DMS114 treated with DMSO at 0.1 percent for 48 hours (cell line): ENCODE measurements at regions not wholly inside any gene's neighbourhood (a gene's known extent, or its start where the extent isn't known, plus 50 kb on each side); places are given as distances from the start of the nearest gene placed in this dataset.

ENCODE experiments used
- DNase-seq: peaks from one replicate; lab custom pipeline; 2025; ENCODE audit not compliant: unreplicated experiment; lab: John Stamatoyannopoulos, UW

DNA sequence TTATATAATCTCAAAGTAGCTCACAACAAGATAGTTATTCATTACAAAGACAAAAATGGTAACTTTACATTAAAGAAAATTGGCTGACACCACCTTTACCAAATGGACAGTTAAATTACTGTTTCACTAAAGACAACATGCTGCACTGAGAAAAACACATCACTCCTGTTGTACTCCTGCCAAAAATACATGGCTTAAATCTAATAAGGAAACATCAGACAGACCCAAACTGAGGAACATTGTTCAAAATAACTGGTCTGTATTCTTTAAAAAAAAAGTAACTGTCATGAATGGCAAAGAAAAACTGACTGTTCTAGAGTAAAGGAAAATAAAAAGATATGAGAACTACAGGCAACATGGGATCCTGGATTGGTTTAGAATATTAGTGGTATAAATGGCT lies 151.3 kb upstream of the DCN start:
- no peak for DNase-seq

DNA sequence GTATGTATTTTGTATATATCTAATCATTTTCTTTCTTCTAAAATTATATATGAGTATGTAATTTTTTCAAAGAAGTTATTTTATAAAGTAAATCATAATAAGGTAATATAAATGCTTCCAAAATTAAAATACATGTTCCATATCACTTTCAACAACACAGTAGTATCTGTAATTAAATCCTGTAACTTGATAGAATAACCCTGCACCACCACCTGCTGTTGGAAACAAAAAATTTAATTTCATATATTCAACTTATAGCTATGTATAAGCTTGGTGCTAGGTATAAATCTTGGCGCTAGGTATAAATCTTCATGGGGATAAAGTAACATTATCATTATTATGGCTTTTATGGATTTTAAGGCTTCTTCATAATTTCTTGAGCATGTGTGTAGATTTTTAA lies 149.7 kb upstream of the DCN start:
- DNase-seq: no peak

DNA sequence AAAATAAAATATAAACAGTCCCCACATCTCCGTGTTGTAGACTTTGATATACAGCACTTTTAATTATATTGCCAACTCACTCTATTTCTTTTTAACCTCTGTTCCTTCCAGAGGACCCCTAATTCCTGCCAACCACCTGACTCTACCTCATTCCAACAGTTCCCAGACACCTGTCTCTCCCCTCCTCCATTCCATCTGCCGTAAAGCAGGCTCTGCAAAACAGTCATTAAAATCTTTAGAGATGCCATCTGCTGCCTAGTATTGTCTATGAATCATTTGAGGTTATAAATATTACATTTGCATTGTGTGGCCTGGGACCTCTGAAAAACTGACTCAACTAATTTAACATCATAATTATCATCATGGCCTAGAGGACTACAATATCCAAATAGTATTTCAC lies 148.8 kb upstream of the DCN start:
- DNase-seq: no peak

DNA sequence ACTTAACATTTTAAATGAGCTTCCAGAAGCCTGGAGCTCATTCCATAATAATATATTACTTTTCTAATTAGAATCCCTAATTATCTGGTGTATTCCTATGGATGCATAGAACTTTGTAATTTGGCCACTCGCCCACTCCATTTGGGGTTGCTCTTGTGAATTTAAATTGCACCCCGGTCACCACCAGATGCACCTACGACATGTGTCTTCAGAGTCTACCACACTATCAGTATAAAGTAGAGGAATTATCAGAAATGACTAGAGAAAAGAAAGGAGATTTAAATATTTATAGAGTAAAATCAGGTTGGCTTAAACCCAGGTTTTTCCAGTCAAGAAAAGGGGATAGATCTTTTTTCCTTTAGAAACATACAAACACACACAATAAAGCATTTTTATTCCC lies 145.8 kb upstream of the DCN start:
- no peak for DNase-seq

DNA sequence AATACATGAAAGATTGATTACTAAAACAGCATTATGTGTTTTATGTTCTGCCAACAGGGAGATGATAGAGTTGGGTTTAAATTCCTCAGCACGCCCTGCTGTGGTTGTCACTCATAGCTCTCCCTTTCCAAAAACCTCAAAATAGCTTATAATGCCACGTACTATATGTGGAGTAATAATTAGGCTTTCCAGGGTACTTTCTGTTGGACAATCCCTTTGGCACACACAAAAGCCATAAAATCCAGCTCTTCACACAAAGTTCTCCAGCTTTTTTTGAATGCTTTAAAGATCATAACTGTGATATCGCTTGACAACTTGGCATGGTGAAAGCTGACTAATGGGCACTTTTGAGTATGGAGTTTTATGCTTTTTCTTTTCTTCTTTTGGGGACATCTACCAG lies 145.3 kb upstream of the DCN start:
- DNase-seq: peak; percentile 63

DNA sequence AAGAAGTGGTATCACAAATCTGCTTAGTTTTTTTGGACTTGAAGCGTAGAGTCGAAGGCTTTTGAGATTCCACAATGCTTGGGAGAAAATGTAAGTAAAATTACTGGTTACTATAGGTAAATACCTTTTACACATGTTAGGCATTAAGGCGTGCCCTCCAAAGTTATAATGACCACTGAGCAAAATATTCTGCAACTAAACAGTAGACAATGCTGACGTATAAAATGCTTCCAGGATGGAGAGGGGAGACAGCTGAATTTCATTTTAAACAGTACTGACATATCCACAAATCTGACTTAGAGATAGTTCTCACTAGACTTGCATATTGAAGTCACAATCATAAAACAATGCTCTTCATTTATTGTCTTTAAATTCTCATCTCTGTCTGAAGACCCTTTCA lies 144.5 kb upstream of the DCN start:
- no peak for DNase-seq

DNA sequence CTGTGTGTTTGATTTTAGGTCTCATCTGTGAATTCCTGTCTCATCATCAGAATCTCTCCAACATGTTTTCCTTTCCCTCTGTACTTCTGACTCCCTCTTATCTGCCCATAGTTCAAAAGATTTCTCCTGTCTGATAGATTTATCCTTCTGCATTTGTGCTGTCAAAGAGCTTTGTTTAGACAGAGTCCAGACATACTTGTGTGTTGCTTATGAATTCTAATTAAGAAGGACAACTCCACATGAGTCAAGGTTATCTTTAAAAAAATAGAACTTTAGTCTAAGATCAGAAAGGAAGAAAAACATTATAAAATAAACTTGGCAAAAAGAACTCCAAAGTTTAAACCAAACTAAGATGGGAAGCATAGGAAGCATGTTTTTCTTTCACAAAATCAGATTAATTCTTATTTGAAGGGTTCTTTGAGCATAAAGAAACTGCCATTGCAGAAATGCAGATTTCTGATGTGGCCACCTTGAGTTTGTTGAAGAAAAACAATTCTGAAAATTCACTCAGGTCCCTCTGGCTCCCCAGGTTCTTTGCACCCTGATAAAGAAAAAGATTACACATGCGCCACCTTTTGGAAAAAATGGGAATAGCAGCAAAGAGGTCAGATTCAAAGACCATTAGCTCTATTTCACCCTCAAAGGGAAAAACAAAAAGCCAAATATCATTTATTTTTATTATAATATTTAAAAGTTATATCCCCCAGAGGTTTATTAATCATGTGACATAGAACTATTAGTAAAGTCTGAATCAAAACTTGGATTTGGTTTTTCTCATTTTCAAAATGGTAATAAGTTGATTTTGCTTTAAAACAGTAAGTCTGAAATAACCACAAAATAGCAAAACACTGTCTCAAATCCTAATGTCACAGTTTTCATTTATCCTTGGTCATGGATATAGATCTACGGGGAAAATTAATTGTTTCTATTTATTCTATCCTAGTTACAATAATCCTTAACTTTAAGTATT lies 143.7 kb upstream of the DCN start:
- peak; percentile 68 for DNase-seq

DNA sequence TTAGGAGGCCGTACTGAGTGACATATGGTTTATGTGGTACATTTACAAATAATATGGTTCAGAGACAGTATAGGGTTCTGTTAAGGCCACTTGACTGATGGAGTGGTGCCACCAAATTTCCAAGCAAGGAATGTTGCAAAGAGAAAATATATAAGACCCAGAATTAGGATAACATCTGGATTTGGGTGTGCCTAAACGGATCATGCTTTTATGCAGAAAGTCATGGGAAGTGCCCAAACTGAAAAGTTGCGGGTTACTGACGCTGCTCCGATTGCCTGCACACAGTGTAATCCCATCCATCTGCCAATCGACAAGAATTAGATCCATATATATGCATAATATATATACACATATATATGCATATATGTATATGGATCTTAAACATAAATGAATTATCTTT lies 138.4 kb upstream of the DCN start:
- DNase-seq: no peak

DNA sequence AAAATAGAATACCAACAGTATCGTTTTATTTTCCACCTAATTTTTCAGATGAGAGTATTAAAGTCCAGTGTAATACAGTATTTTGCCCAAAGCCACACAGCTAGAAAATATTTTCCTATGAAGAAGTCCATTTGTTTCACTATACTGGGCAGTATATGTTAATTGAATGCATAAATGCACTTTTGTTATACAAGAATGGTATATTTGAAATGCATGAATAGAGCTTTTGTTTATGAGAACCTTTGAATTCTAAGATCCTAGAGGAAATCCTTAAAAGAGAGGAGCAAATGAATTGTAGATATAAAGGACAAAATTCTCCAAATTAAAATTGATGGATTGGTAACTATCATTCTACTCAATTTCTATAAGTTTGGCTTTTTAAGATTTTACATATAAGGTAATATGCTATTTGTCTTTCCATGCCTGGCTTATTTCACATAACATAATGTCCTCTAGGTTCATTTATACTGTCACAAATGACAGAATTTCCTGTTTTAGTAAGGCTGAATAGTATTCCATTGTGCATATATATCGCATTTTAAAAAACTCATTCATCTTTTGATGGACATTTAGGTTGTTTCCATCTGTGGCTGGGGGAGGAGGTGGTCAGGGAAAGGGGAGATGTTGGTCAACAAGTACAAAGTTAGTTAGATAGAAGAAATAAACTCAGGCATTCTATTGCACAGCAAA lies 136.6 kb upstream of the DCN start:
- no peak for DNase-seq

DNA sequence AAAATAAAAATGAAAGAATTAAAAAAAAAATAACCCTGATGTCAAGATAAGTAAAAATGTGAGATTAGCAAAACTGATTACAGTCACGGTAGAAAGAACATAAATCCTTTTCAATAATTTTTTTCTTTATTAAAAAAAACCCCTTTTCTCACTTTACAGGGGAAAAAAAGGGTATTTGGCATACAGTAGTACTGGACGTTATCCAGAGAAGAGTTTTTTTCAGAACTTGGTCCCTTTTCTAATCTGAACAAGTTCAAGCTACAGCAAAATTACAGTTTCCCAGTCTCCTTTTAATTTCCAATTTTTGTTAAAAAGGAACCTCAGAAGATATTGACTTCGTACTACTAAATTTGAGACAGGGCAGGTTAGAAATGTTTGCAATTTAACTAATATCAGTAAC lies 134.7 kb upstream of the DCN start:
- no peak for DNase-seq

DNA sequence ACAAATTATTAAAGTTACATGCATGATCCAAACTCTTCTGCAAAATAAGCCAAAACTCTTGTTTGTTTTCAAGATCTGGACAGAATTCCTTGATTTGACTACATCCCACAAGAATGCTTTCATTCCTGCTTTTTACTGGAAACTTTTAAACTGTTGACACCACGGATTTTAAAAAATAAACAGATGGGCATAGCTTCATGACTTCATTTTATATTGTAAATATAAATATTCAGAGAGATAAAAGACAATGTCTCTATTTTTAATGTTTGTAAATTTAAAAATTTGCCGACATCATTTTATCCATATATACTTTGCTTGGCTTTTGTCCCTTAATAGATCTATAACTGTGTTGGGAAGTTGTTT lies 134.3 kb upstream of the DCN start:
- DNase-seq: peak; percentile 55

DNA sequence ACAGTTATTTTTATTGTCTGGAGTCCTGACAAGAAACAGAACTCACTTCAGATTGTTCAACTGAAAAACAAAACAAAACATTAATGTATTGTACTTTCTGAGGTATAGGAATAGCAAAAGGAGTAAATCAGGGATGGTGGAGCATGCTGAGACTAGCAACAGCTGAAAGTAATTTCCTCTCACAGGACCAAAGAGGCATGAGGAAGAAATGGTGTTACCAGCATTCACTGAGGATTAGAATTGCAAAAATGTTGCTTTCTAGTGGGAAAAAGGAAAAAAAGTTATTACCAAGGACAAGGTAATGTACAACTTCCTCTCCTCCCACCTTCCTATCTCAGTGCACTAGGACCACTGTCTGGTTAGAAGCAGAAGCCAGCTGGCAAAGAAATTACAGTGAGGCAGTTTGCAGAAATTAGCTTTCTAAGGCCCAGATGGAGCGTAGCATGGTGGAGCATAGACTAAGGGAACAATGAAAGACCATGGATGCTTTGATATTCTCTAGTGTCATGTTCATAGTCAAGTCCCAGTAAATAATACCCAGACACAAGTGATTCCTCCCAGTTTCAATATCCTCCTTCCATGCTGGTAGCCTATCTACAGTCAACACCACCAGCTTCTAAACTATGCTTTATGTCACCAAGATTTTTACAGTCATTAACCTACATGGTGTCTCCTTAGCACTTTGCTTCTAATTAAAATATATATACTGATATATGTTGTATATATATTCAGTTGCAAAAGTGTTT lies 133.7 kb upstream of the DCN start:
- DNase-seq: peak; percentile 55

DNA sequence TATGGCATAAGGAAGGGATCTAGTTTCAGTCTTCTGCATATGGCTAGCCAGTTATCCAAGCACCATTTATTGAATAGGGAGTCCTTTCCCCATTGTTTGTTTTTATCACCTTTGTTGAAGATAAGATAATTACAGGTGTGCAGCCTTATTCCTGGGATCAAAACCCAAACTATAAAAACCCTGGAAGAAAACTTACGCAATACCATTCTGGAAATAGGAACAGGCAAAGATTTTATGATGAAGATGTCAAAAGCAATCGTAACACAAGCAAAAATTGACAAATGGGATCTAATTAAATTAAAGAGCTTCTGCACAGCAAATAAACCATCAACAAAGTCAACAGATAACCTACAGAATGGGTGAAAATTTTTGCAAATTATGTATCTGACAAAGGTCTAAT lies 128.5 kb upstream of the DCN start:
- no peak for DNase-seq

DNA sequence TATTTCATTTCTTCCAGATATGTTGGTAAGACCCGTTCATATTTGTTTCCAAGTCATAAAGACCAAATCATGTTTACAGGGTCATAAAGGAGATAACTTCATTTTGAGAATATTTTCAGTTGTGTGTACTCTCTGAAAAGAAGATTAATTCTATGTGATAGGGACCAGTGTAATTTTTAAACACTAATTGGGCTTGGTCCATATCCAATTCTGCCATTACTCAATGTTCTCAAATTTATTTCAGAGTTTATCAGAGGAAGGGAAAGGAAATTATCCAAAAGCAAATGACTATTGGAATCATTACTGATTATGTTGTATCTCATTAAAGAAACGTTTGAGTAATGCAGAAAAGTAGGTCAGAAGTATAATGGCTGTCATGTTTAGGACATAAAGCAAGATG lies 126.8 kb upstream of the DCN start:
- DNase-seq: no peak

DNA sequence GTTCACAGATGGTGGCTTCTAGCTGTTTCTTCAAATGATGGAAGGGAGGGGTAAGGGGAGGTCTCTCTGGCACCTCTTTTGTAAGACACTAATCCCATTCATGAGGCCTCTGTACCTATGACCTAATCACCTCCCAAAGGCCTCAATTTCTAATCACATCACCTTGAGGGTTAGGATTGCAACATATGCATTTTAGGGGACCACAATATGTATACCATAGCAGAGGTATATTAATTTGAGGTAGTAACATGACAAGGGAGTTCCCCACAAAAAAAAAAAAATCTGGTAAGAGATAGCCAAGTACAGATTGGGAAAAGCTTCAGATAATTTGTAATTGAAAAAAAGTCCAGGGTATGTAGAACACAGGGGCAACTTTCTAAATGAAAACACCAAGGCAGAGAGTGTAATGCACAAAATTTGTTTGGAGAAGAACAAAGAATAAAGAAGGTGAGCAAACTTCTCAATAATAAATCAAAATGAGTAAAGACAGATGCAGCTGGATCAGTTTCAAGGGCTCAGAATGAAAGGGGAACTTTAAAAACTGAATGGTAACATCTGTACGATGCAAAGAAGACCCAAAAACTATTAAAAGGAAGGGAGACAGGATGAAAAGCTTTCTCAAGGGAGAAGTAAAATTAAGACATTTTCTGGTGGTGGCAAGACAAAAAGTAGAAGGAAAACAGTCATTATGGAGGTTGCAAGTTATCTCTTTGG lies 125.5 kb upstream of the DCN start:
- DNase-seq: no peak

DNA sequence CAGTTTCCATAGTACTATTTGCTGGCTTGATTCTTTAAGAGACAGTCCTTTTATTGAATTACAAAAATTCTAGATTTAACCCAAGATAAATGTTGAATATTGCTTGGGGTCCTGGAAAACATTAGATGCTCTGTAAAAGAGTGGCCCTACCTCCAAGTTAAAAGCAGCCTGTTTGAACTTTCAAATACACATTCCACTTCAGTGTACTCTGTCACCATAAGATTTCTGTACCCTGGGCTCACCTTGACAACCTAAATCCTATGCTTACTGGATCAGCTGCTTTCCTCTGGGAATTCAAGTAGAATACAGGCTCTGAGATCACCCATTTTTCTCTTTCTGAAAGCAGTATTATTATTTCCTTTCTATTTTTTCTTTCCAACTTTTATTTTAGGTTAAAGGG lies 107.7 kb upstream of the DCN start:
- peak; percentile 53 for DNase-seq

DNA sequence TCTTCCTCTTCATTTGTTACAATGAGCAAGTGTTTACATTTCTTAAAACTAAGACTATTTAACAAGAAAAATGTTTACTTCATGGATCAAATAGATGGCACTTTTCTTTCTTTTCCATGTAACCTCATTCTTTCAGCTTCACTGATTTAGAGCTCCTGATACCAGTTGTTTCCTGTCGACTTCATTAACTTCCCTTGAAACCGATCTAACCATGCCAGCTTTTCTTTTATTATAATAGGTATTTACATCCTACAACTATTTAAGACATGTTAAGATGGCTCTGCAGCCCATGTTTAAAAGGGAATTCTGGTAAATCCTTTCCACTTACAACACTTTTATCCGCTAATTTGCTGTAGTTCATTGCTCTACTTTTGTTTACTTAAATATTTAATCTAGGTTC lies 107.3 kb upstream of the DCN start:
- peak; percentile 64 for DNase-seq

DNA sequence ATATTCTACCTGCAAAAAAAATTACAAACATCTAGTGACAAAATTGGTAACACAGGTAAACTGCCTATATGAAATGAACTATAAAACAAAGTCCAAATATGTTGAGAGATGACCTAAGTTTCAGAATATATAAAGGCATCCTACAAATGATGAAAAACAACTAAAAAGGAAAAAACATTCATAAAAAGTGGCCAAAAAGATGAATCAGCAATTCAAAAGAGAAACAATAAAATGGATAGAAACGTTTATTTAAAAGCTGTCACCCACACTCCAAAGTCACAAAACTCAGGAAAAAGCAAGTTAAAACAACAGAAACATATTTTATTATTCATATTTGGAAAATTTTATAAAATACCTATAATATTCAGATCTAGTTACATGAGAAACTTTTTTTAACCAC lies 106.5 kb upstream of the DCN start:
- no peak for DNase-seq

DNA sequence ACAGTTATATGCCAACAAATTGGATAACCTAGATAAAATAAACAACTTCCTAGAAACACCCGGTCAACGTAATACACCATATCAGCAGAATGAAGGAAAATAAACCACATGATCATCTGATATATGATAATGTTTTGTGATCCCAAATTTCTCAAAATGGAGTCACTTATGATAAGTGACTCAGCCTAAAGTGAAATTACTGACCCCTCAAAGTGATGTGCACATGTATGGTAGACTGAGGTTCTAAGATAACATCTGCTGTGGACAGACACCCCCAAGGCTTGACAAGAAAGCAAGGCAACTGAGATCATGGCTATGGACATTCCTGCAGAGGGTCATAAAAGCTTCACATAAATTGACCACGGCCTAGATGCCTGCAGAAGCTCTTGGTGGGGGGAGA lies 105.1 kb upstream of the DCN start:
- peak; percentile 65 for DNase-seq

DNA sequence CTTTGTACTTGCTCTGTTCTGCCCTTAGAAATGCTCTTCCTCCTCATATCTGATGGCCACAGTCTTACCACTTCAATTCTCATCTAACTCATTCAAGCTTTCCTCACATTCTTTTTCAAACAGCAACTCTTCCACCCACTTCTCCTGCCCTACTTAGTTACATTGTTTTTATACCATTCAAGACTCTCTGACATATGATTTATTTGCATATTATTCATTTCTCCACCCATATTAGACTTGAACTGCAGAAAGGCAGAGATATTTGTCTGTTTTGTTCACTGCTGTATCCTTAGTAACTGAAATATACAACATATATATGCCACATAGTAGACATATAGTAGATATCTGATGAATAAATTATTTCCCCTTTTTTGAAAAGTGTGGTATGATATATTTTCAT lies 95.5 kb upstream of the DCN start:
- DNase-seq: peak; percentile 34

DNA sequence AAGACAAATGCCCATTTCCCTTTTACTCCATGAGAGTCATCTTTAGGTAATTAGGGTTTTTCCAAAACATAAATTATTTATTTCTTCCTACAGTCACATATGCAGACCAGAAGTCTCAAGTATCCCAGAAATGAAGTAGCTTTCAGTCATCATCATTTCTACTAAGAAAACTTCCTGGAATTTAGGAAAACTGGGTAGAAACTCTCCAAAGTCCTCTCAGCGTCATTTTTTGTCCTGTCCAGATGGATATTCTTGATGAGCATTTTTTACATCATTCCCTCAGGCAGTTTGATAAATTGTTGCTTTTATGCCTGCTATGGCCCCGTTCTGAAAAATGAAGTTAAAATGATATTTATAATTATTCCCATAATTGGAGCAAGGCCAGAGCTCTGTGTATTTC lies 93.9 kb upstream of the DCN start:
- peak; percentile 36 for DNase-seq
